ENCODE measurements at regions not wholly inside any gene's neighbourhood (a gene's known extent, or its start where the extent isn't known, plus 50 kb on each side); places are given as distances from the start of the nearest gene placed in this dataset.

DNA sequence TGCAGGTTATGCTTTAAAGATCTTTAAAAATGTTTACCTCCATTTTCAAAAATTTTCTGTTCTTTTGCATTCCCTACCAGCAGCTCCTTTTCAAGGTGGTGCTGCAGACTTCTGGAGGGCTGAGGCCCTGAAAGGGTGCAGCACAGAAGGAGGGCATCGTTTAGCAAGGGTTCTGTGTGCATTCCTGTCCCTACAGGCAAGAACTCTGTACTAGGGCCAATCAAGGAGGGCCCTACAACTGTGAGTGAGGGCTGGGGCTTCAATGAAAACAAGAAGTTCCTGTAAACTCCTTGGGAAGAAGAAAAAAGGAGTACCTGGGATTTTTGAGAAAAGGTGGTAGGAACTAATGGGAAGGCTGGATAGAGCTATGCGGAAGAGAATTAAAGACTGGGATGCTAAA lies 50.7 kb upstream of the CSRP2 start:
- Histone ChIP-seq H4K20me1 (ENCODE audit: control insufficient read depth, extremely low read depth, insufficient read depth, low read length) (no peaks in the 10 kb centered on the region), H3K4me3 (ENCODE audit: control insufficient read depth in 2 of 3, extremely low read depth in 1 of 3, insufficient read depth in 2 of 3, low read depth in 1 of 3, low read length in 3 of 3) (no peak overlapping the region), H3K9me1 (ENCODE audit: control insufficient read depth, extremely low read depth, insufficient read depth, low read length) (no peaks in the 10 kb centered on the region), H3K9ac (ENCODE audit: control insufficient read depth, extremely low read depth, insufficient read depth, low read length) (no peak overlapping the region), H3K36me3 (ENCODE audit: control insufficient read depth in 2 of 2, extremely low read depth in 1 of 2, insufficient read depth in 2 of 2, low read length in 2 of 2) (no peaks in the 10 kb centered on the region), H3K9me3 (ENCODE audit: control insufficient read depth, low read depth, low read length) (no peaks in the 10 kb centered on the region), H3K27me3 (ENCODE audit: control insufficient read depth, extremely low read depth, insufficient read depth, low read length) (no peaks in the 10 kb centered on the region), H3K4me2 (ENCODE audit: control insufficient read depth, extremely low read depth, insufficient read depth, low read depth, low read length) (no peak overlapping the region), H3K27ac (ENCODE audit: control insufficient read depth, insufficient read depth, low read length) (no peak overlapping the region), H2AFZ (ENCODE audit: control insufficient read depth, low read length) (no peak overlapping the region), H3K4me1 (ENCODE audit: control insufficient read depth, extremely low read depth, insufficient read depth, low read length) (no peaks in the 10 kb centered on the region), H3K79me2 (ENCODE audit: control insufficient read depth, insufficient read depth, low read length) (no peaks in the 10 kb centered on the region)
- dilution Hi-C loops (cut with MboI; ENCODE audit: extremely low pct_ligation_motif_present, low sequenced_read_pairs): no loop called here
- TF ChIP-seq CTCF (optimal IDR thresholded peaks at IDR 0.05 in 1 of 3, IDR thresholded peaks at IDR 0.05 in 1 of 3, conservative IDR thresholded peaks at IDR 0.05 in 1 of 3; ENCODE audit: extremely low read depth in 1 of 3, insufficient read depth in 2 of 3, low read length in 3 of 3): no peak
- no peak for TF ChIP-seq EZH2 (IDR thresholded peaks at IDR 0.05; ENCODE audit: low read length)
- DNase-seq (ENCODE audit: low read depth, low spot score): no peak
- no peak for FAIRE-seq

Measured in keratinocyte (primary cell).